GM21737 (cell line): ENCODE measurements at regions not wholly inside any gene's neighbourhood (a gene's known extent, or its start where the extent isn't known, plus 50 kb on each side); places are given as distances from the start of the nearest gene placed in this dataset.

Source experiments
- ATAC-seq: cut with Tn5 transposase; IDR thresholded peaks from one replicate; pipeline ENCODE4 v1.9.1; 2021; ENCODE audit warnings: mild to moderate bottlenecking, moderate library complexity; ENCODE audit not compliant: unreplicated experiment

DNA sequence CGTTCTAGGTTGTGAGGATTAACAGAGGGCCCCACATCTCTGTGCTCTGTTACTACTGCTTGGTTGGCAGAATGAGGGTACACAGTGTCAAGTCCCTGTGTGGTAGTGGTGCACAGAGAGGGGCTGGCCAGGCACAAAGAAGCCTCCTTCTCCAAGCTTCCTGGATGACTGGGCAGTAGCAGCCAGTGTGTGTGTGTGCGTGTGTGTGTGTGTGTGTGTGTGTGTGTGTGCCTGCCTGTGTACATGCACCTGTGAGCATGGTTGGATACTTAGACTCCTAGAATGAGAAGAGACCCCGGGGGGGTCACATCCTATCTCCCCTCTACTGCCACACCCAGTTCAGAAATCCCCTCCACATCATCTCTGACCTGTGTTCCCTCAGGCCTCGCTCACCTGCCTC, 146.7 kb upstream of the UNC5B start:
- ATAC-seq = no peak

DNA sequence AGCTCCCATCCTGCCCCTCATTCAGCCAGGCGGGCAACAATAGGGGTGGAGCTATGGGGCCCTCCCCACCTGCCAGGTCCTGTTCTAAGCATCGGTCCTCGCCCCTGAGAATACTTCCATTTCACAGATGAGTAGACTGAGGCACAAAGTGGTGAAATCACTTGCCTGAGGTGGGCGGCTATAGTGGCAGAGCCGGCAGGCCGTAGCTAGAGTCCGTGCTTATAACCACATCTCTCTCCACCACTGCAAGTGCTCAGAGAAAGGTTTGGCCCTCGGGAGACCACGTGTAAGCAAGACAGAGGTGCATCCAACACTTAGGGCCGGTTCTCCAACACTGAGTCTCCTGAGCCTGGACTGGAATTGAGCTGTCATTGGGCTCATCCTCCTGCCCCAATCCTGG, 145.8 kb upstream of the UNC5B start:
- ATAC-seq = no peak

DNA sequence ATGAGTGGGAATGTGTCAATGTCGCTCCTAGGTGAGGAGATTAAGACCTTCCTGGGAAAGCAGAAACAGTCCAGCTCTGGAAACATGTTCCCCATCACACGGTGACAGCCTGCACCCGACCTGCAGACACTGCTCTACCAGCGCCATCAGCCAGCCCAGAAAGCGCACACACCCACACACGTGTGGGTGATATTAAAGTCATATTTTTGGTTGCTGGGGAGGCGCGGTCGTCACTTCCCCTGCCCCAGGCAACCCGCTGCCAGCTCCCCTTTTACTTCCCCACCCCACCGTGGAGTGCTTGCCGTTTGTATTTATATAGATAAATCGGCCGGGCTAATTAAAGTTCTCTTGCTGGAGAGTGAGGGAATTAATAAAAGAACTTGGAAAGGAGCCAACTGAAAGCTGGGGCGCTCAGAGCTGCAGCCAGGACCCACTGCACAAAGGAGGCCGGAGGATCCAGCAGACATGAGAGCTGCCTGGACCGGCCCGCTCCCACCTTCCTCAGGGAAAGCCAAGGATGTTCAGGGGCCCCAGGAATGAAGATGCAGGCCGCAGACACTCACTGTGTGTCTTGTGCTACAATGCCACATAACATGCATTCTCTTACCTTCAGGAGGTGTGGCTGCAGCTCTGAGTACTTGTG, 145.2 kb upstream of the UNC5B start:
- ATAC-seq = no peak

DNA sequence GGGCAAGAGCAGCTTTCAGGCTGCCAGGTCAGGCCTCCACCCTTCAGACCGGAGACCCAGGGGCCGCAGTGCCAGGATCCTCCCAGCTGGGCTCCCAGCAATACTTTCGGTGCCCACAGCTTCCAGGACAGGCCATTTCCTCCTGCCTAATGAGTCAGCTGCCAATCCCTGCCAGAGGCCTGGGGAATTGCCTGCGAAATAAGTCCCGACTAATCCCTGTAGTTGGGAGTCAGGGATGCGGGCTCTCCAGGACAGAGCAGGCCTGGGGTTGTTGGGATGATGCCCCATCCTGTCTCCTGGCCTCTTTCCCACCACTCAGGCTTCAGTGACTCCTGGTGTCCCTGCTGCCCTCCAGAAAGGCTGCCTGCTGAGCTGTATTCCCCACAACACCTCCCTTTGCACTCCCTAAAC, 143.5 kb upstream of the UNC5B start:
- no peak for ATAC-seq

DNA sequence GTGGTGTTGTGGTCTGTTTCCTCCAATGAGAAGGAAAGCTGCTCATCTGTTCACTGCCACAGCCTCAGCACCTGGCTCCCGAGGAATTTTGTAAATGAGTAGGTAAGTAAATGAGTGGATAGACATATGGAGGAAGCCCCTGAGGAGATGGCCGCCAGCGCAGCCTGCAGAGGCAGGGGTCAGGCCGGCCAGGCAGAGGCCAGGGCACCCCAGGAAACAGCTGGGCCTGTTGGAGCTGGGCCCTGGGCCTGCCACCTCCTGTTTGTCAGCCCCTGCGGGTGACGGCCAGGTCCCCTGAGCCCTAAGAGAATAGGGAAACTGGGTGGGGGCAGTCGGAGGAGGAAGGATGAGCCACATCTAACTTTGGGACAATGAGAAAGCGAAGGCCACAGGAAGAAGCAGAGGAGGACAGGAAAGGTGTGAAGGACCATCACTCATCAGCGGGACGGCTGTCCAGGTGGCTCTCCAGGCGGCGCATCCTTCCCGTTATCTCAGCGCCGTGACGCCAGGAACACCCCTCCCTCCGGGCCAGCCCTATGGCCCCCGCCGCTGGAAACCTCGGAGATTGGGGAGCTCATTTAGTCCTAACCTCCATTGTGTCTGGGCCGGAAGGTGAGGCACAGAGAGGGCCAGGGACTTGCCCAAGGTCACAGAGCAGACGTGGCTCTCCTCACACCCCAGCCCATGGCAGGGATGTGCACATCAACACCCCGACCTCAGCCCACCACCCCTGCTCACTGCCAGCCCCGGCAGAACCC, 142.3 kb upstream of the UNC5B start:
- no peak for ATAC-seq

DNA sequence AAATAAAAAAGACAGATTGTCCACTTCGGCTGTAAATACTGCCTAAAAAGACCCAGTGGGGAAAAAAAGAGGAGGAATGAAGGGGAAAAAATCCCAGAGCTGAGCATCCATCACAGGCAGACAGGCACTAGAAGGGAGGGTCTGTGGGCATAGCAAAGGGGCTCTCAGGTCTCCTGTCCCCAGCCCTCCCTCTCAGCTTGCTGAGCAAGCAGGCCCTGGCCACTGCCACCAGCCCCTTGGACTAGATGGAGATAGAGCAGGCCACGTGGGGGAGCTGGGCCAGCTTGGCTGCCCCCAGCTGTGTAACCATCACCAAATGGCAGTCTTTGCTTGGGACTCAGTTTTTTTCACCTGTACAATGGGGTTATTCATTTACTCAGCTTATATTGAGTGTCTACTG, 141.6 kb upstream of the UNC5B start:
- no peak for ATAC-seq

DNA sequence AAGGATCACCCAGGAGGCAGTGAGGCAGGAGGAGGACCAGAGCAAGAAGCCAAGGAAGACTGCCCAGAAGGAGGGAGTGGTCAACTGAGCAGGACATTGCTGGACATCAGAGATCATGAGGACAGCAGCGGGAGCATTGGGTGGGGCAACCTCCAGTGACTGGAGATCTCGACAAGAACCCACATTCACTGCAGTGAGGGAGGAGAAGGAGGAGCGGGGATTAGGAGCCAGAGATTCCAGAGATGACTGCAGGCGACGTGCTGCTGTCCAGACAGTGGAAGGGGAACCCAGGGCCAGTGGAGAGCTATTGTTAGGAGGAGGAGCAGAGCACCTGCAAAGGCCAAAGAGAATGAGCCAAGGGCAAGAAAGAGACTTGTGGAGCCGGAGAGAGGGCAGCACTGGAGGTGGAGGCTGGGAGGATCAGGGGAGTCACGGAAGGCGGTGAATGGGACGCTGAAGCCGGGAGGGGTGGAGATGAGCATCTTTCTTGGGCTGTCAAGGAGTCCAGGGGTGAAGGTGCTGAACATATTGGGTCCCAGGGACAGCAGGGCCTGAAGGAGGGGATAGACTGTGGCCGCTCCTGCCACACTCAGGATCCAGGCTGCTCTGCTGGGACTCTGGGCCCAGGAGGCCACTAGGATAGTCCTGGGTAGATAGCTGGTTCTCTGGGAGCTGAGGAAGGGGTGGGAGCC, 140.1 kb upstream of the UNC5B start:
- no peak for ATAC-seq

DNA sequence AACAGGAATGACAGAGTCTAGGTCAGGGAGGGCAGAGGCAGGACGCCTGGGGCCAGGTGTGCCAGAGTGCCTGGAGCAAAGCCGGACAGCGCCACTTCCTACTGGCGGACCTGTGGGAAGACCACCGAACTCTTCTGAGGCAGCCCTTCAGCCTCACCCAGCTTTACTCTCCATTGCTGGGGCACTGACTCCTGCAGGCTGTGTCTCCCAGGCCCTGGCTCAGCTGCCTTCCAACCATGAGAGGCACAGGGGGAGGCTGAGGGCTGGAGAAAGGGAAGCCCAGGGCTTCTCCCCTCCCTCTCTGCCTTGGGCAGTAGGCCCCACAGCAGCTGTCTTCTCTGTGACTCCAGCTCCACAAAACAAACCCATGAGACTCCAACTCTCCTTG, 139.6 kb upstream of the UNC5B start:
- no peak for ATAC-seq

DNA sequence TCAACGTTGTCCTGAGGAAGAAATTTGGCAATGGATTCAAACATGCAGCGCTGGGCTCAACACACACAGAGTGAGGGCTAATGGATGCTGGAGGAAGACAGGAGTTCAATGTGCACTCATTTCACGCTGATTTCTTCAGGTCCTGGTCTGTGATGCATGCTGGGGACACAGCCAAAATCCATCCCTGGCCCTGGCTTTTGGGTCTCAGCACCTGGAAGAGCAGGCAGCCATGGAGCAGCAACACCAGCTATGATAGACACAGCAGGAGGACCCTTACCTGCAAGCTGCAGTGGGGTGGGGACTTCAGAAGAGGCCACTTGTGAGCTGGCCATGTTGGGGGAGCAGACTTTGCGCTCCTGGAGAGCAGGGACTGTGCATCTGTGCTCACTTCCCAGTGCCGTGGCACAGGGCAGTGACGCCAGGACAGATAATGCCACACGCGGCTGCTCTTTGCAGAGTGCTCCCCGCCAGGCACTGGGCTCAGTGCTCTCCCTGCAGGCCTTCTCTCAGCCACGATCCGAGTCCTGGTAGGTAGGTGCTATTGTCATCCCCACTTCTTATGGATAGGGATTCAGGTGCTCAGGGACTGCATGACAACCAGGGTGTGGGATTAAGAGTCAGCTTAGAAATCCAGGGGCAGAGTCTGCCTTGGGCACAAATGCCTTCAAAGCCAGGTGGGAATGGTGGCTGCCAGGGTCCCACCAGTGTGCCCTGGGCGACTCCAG, 138.8 kb upstream of the UNC5B start:
- ATAC-seq = no peak

DNA sequence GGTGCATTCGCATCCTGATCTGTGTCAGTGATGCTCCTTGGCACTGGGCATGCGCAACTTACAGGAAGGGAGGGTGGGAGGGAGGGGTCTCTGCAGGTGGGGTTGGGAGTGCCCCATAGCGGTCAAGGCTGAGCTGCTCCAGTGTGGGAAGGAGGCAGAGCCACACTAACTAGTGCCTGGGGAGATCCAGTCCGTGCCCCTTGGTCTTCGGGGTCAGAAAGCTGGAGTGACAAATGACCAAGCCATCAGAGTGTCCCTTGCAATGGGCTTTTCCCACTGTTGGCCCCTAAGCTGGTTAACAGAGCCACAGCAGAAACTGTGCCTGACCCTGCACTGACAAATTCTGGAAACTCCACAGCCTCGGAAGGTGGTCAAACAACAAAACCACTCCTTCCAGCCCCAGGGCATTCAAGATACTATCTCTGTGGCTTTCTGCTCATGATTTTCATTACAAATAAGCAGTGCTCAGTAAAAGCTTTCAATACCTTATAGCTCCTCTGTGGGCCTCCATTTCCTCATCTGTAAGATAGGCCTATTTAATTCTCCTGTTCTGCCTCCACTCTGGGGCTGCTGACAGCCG, 138.1 kb upstream of the UNC5B start:
- ATAC-seq = no peak

DNA sequence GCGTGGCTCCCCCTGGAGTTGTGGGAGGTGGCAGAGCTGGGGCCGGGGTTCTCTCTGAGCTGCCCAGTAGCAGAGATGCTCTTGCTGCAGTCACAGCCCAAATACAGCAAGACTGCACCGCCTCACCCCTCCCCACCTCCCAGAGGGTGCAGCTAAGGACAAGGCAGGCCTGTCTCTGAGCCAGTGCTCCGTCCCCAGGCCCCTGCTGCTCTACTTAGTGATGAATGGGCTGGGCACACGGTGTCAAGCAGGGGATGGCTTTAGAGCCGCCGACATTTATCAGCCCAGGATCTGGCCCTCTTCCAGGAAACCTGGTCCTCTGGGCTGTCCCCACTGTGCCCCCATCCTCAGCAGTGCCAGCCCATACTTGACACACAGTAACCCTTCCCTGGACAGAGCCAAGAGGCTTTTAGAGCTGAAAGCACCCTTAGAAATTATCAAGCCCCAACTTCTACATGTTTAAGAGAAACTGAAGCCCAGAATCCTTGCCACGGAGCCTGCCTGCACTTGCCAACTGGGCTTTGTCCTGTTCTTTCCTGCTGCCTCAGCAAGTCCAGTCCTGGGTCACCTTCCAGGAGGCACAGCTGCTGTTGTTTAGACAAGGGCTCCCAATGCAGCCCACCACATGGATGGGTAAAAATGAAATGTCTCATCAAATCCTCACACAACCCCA, 137.1 kb upstream of the UNC5B start:
- no peak for ATAC-seq

DNA sequence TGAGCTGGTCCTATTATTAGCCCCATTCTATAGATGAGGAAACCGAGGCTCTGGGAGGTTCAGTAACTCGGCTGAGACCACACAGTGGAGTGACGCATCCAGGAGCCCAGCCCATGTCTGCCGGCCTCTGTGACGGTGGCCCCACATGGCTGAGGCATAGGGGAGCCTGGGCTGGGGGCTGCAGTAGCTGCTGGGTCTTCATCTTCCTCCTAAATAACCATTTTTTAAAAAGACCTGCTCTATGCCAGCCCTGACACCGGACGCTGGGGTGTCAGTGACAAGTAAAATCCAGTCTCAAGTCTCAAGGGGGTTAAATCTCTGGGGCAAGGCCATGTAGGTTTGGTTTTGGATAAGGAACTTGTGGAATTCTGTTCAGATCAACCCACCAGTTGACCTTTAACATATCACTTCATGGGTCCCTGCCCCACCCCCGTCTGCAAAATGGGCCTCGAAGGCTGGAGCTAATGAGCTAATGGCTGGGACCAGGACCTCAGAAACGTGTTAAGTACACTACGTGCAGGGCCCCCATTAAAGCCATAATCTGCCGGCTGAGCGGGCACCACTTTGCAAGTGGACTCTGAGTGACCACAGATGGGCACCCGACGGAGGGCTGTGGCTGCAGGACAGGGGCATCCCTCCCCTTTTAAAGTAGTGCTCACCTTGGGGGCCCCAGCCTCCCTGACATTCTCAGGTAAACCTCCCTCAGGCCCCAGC, 136.5 kb upstream of the UNC5B start:
- no peak for ATAC-seq

DNA sequence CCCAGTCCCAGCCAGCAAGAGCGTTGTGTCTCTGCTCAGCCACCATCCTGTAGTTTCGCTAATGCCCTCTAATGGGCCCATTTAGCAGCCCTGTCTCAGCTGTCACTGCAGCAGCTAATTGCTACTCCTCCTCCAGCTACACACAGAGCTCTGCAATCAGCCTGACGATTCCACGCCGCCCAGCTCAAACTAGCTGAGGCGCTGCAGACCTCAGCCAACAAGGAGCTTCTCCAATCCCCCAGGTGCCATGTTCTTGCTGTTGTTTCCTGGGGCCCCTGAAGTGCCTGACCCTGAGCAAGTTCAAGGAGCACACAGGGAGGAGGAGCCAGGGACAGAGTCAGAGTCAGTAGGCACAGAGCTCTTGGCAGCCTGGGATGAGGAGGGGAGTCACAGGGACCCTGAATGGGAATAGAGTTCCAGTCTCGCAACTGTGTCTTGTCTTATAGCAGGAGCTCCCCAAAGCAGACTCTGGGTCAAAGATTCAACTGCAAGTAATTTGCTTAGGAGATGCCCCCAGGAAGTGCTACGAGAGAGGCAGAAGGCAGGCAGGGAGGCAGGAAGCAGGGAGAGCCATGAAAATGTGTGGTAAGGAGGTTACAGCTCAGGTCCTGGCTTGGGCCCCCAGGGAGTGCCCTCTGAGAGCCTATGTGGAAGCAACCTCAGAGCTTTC, 135.8 kb upstream of the UNC5B start:
- no peak for ATAC-seq

DNA sequence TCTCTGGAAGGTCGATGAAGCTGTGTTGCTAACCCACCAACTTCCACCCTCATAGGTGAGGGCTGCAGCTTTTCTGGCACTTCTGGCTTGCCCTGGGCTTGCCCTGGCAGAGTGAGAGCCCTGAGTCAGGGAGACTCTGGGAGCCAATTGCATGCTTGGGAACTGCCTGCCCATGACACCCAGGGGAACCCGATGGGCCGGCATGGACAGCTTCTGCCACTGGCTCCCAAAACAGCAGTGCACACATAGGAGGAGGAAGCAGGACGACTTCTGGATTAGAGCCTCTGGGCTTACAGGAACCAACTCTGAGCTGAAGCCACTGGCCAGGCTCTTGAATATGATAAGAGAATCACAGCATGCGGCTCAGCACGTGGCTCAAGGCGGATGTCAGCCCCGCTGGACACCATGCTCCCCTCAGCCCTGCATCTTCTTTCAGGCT, 135.2 kb upstream of the UNC5B start:
- ATAC-seq = no peak

DNA sequence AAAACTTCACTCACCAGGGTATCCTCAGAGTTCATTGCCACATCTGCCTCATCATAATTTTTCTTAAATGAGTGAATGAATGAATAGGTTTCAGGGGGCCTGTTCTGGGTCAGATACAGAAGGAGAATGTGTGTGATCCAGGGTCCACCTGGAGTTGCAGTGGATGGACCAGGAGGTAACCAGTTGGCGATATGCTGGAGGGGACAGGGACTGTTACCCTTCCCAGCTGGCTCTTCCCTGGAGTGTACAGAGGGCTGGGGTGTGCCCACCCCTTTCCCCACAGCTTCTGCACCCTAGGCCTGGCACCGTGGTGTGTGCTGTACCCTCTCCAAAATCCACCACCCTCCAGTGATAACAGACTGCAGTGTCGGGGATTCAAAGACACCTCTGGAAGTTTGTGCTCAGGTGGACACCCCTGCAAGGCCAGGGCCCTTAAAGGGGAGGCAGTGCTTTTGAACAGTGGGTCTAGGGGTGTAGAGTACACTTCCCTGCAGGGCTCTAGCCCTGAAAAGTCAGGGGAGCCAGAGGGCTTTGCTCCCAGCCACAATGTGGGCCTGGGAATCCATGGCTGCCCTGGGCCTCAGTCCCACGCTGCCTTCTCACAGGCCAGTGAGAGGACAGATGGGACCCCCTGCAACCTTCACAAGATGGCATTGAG, 134.4 kb upstream of the UNC5B start:
- ATAC-seq = no peak

DNA sequence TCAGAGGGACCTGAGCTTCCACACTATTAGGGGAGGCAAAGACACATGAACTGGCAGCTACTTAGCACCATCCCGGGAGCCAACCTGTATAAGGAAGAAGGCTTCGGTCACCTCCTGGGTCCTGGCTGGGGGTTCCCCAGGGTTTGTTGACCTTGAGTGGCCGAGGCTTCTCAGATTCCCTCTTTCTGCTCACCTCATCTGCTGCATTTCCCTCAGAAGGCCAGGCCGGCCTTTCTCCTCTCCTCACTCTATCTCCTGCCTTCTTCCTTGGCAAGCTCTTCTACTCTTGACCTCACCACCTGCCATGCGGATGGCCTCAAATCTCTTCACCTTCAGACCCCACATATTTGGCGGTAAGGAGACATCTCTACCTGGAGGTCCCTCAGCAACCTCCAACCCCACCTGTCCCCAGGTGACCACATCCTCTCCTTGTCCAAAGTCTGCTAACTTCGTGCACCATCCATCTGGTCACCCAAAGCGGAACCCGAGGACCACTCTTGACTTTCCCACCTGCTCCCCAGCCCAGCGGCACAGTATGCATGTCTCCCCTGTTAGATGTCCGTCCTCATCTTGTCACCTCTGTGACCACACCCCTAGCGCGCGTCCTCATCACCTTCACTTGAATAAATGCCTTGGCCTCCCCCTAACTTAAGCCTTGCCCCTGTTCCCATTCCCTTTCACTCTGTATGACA, 133.8 kb upstream of the UNC5B start:
- no peak for ATAC-seq

DNA sequence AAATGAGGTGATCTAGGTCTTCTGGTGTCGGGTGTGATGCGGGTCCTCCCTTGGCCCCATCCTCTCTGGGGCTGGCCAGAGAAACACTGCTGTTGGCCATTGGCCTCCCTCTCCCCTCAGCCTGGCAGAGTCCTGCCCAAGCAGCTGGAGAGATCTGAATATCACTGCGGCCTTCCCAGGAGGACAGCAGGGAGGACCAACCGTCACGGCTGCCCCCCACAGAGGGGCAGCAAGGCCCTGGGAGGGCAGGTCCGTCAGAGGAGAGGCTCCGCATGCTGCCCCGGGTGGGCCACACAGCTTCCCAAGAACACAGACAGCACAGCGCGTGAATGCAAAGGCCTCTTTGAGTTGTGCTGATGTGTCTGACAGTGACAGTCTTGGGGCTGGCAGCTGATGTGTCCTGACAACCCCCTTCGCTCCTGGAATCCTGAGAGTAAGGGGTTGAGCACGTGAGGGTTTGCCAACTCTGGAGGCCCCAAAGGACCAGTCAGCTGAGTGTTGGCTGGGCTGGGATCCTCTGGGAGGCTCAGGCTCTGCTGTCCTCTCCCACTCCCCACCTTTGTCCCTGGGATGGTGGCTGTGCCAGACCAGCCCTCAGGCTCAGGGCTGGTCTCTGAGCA, 132.5 kb upstream of the UNC5B start:
- ATAC-seq = no peak
